PFSK-1 (cell line): ENCODE measurements at regions not wholly inside any gene's neighbourhood (a gene's known extent, or its start where the extent isn't known, plus 50 kb on each side); places are given as distances from the start of the nearest gene placed in this dataset.

ENCODE experiments used
- FOXP2 ChIP-seq: optimal IDR thresholded peaks from 2 replicates; pipeline ENCODE3; 2011; ENCODE audit warnings: borderline replicate concordance, control low read depth, inconsistent platforms; ENCODE audit not compliant: insufficient read depth; ENCODE audit errors: extremely low read length, extremely low read depth
- POLR2AphosphoS5 ChIP-seq: IDR thresholded peaks from 2 replicates; pipeline ENCODE4 v1.6.1; 2012; ENCODE audit warnings: low read depth, mild to moderate bottlenecking, control low read depth, low read length, moderate library complexity
- SIN3A ChIP-seq: IDR thresholded peaks from 2 replicates; pipeline ENCODE4 v1.6.1; 2012; ENCODE audit warnings: mild to moderate bottlenecking, low read length, moderate library complexity, borderline replicate concordance; ENCODE audit not compliant: insufficient read depth
- TAF1 ChIP-seq: IDR thresholded peaks from 2 replicates; pipeline ENCODE4 v1.6.1; 2012; ENCODE audit warnings: low read length, control low read depth, borderline replicate concordance; ENCODE audit not compliant: insufficient read depth
- TF ChIP-seq, protein P1 (sequence below), 2 experiments: IDR thresholded peaks; 2 replicates each; pipeline versions ENCODE4 v1.6.1 to v1.8.0; 2011 to 2012; ENCODE audit warnings: low read depth in 2 of 2, low read length in 2 of 2, control low read depth in 1 of 2, inconsistent platforms in 1 of 2, mild to moderate bottlenecking in 1 of 2, moderate library complexity in 1 of 2; ENCODE audit not compliant: insufficient read depth in 1 of 2

DNA sequence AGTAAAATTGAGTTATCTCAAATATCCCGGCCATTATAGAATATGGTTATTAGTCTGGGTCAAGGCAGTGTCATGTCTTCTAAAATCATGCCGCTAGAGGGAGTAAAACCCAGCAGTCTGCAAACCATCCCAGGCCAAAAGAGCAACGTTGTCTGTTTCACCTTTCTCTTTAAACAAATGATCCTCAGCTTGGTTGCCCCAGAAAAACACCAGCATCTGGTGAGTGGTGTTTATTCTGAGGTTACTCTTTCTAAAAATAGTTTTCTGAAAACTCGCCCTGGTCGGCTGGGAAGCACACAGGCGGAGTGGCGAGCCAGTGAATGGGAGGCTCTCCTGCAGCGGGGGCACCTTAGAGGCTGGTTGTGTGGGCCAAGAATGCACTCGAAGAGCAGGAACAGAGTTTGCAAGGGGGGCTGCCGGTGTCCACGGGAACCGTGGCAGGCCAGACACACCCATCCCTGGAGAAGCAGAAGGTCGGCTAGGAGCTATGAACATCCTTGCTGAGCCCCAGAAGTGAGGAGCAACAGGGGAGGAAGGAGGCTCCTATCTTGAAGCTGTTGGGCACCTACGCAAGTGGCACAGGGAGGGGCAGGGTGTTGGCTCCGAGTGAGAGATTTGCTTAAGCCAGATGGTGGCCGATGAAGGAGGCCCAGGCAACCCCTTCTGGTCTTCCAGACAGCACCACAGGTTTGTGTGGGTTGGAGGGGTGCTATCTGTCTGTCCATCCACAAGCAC, 297.1 kb downstream of the ETS1 start:
- TF ChIP-seq, protein P1, sequence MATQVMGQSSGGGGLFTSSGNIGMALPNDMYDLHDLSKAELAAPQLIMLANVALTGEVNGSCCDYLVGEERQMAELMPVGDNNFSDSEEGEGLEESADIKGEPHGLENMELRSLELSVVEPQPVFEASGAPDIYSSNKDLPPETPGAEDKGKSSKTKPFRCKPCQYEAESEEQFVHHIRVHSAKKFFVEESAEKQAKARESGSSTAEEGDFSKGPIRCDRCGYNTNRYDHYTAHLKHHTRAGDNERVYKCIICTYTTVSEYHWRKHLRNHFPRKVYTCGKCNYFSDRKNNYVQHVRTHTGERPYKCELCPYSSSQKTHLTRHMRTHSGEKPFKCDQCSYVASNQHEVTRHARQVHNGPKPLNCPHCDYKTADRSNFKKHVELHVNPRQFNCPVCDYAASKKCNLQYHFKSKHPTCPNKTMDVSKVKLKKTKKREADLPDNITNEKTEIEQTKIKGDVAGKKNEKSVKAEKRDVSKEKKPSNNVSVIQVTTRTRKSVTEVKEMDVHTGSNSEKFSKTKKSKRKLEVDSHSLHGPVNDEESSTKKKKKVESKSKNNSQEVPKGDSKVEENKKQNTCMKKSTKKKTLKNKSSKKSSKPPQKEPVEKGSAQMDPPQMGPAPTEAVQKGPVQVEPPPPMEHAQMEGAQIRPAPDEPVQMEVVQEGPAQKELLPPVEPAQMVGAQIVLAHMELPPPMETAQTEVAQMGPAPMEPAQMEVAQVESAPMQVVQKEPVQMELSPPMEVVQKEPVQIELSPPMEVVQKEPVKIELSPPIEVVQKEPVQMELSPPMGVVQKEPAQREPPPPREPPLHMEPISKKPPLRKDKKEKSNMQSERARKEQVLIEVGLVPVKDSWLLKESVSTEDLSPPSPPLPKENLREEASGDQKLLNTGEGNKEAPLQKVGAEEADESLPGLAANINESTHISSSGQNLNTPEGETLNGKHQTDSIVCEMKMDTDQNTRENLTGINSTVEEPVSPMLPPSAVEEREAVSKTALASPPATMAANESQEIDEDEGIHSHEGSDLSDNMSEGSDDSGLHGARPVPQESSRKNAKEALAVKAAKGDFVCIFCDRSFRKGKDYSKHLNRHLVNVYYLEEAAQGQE (IDR thresholded peaks at IDR 0.05; ENCODE audit: insufficient read depth in 1 of 2, low read depth in 2 of 2, low read length in 2 of 2): 0 out of 4 replicates have a peak, but pooled peaks of 1 of the 2 experiments have one; percentile 41
- TF ChIP-seq SIN3A (no peak), TAF1 (0 out of 2 replicates have a peak, but pooled peaks have one; percentile 30)

GRCh38 chr11:128289048-128289447, 298.3 kb downstream of the ETS1 start:
- TF ChIP-seq FOXP2 (no peak), POLR2AphosphoS5 (no peak)
- TF ChIP-seq, protein P1 (IDR thresholded peaks at IDR 0.05; ENCODE audit: insufficient read depth in 1 of 2, low read depth in 2 of 2, low read length in 2 of 2): 0 out of 4 replicates have a peak, but pooled peaks of 1 of the 2 experiments have one; percentile 2

DNA sequence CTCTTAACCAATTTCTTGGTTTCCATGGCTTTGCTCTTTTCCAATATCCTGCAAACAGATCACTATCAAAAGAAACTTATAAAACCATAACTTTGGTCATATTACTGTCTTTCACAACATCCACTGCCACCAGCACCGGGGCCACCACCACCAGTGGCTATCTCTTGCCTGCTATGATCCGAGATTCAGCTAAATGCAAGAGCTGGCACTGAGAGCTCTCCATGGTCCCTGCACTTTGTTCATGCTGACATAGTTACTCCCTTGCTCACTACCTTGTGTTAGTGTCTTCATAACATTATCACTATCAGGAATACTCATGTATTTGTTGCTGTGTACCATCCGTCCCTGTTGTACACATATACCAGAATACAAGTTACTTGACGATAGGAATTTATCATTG, 299.0 kb downstream of the ETS1 start:
- TF ChIP-seq, protein P1 (IDR thresholded peaks at IDR 0.05; ENCODE audit: insufficient read depth in 1 of 2, low read depth in 2 of 2, low read length in 2 of 2): peak; percentile 88 to 98
- TF ChIP-seq POLR2AphosphoS5: no peak

DNA sequence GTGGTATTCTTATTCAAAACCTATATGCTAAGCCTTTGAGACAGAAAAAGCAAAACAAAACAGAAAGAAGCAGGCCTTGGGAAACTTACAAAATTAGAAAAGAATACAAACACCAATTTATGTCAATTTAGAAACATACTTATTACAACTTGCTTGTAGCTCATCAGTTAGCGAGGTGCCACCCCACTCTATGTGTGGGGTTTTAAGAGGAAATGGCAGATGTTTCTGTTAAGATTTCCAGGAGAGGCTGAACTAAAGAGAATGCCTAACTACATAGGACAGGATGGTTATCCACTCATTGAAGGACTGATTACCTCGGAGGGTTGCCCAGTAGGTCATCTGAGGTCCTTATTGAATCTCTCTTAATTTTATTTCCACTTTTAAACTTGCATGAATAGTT, 302.0 kb downstream of the ETS1 start:
- TF ChIP-seq POLR2AphosphoS5: no peak
- TF ChIP-seq, protein P1 (IDR thresholded peaks at IDR 0.05; ENCODE audit: insufficient read depth in 1 of 2, low read depth in 2 of 2, low read length in 2 of 2): no peak
- no peak for TF ChIP-seq FOXP2
- no peak for TF ChIP-seq TAF1
- no peak for TF ChIP-seq SIN3A

- TF ChIP-seq TAF1 (no peak), FOXP2 (no peak), SIN3A (no peak), POLR2AphosphoS5 (no peak)
- TF ChIP-seq, protein P1 (IDR thresholded peaks at IDR 0.05; ENCODE audit: insufficient read depth in 1 of 2, low read depth in 2 of 2, low read length in 2 of 2): no peak
These were observed 302.7 kb downstream of the ETS1 start for GRCh38 chr11:128284634-128285033.
